K562 (cell line): ENCODE measurements at regions not wholly inside any gene's neighbourhood (a gene's known extent, or its start where the extent isn't known, plus 50 kb on each side); places are given as distances from the start of the nearest gene placed in this dataset.

Source experiments
- ATAC-seq: fragments of 200-7000 bp; cut with Tn5 transposase; 3 replicates; pipeline ENCODE4 v1.9.1; 2020; ENCODE audit warnings: moderate library complexity
- BruUV-seq: library from RNA; stranded (reverse); fragments of 400-500 nt; replicated peaks from 2 replicates; lab custom pipeline; 2021; lab: Mats Ljungman, UMichigan
- CTCF ChIA-PET: fragments of 300-600 bp; formaldehyde crosslinking; extraction: SDS; loops from one replicate; lab custom pipeline; 2021; ENCODE audit warnings: low intra/inter-chr PET ratio; lab: Yijun Ruan, JAX
- POLR2A ChIA-PET: fragments of 300-600, 350-650 bp; sonication (Branson Sonifier 250); formaldehyde crosslinking; extraction: SDS; loops from one replicate; lab custom pipeline; 2021; ENCODE audit warnings: antibody characterized with exemption, inconsistent platforms; lab: Yijun Ruan, JAX
- DNase-seq, 4 experiments: peaks; one replicate each; pipeline versions ENCODE4 v3.0.0 to v3.0.0-alpha.2; 2011 to 2018; ENCODE audit warnings: low spot score in 3 of 4, mixed read lengths in 3 of 4; ENCODE audit errors: extremely low read depth in 1 of 4
- FAIRE-seq: peaks from 2 replicates; lab custom pipeline; 2011; peaks lifted over from hg19 to GRCh38; lab: Jason Lieb, UNC
- H2AFZ ChIP-seq: 2 replicates; pipeline ENCODE4 v1.6.0; 2011; ENCODE audit warnings: low read depth, low read length, control low read depth, inconsistent platforms
- H3K27ac ChIP-seq: fragments of 200-600 bp; 3 replicates; pipeline ENCODE4 v1.8.0; 2011; ENCODE audit warnings: low read depth, mild to moderate bottlenecking, control low read depth, inconsistent platforms, low read length, moderate library complexity, mixed read lengths; ENCODE audit errors: extremely low read depth
- H3K27me3 ChIP-seq, 2 experiments: fragments of 300-600 bp in 1 of 2; 2 replicates in 1 of 2; 3 replicates in 1 of 2; pipeline versions ENCODE4 v1.6.0 to v1.8.0; 2011; ENCODE audit warnings: inconsistent platforms in 2 of 2, low read length in 2 of 2, mild to moderate bottlenecking in 1 of 2, mixed read lengths in 1 of 2, moderate library complexity in 1 of 2; ENCODE audit not compliant: control insufficient read depth in 2 of 2, insufficient read depth in 2 of 2
- H3K36me3 ChIP-seq: fragments of 300-600 bp; 3 replicates; pipeline ENCODE4 v1.8.0; 2011; ENCODE audit warnings: mild to moderate bottlenecking, low read length, inconsistent platforms; ENCODE audit not compliant: control insufficient read depth, insufficient read depth
- H3K4me1 ChIP-seq, 2 experiments: fragments of 200-600 bp in 1 of 2; replicated peaks in 1 of 2; 2 replicates in 1 of 2; 3 replicates in 1 of 2; pipeline versions ENCODE4 v1.5.1 to v1.8.0; 2011; ENCODE audit warnings: inconsistent platforms in 2 of 2, low read length in 2 of 2, mild to moderate bottlenecking in 1 of 2, mixed read lengths in 1 of 2, moderate library complexity in 1 of 2; ENCODE audit not compliant: control insufficient read depth in 2 of 2, insufficient read depth in 2 of 2
- H3K4me2 ChIP-seq: 2 replicates; pipeline ENCODE4 v1.6.1; 2011; ENCODE audit warnings: low read length, control low read depth, inconsistent platforms, mixed read lengths; ENCODE audit not compliant: insufficient read depth
- H3K4me3 ChIP-seq: fragments of 200-600 bp; sonication (generic), shearing (Covaris generic); 2 replicates; pipeline ENCODE4 v1.5.1; 2016; ENCODE audit warnings: control low read depth, inconsistent platforms
- H3K79me2 ChIP-seq: fragments of 200-600 bp; 3 replicates; pipeline ENCODE4 v1.8.0; 2011; ENCODE audit warnings: low read length, inconsistent platforms; ENCODE audit not compliant: control insufficient read depth, insufficient read depth
- H3K9ac ChIP-seq, 2 experiments: 2 replicates each; pipeline versions ENCODE4 v1.6.0 to v1.6.1; 2011; ENCODE audit warnings: low read depth in 2 of 2, low read length in 2 of 2, control low read depth in 1 of 2, inconsistent platforms in 1 of 2, mild to moderate bottlenecking in 1 of 2, mixed read lengths in 1 of 2; ENCODE audit not compliant: insufficient read depth in 1 of 2
- H3K9me1 ChIP-seq: one replicate; pipeline ENCODE4 v1.6.0; 2011; ENCODE audit warnings: inconsistent platforms, mild to moderate bottlenecking, low read length, moderate library complexity; ENCODE audit not compliant: control insufficient read depth, insufficient read depth
- H3K9me3 ChIP-seq: replicated peaks from 2 replicates; pipeline ENCODE4 v1.5.1; 2011; ENCODE audit warnings: low read depth, low read length, inconsistent platforms; ENCODE audit not compliant: control insufficient read depth, insufficient read depth
- H4K20me1 ChIP-seq: replicated peaks from 2 replicates; pipeline ENCODE4 v1.6.1; 2011; ENCODE audit warnings: low read length, inconsistent platforms, mixed read lengths; ENCODE audit not compliant: control insufficient read depth, insufficient read depth
- BCL6 ChIP-seq: fragments of 250-450 bp; sonication (Bioruptor Pico); IDR thresholded peaks from 2 replicates; pipeline ENCODE4 v1.4.0; 2020
- CC2D1A ChIP-seq: fragments of 450-650 bp; IDR thresholded peaks from 2 replicates; pipeline ENCODE4 v1.6.1; 2017; ENCODE audit warnings: mild to moderate bottlenecking
- CHCHD3 ChIP-seq: fragments of 250-450 bp; sonication (Bioruptor Pico); IDR thresholded peaks from 2 replicates; pipeline ENCODE4 v2.1.2; 2022; ENCODE audit warnings: mild to moderate bottlenecking
- HEY1 ChIP-seq: fragments of 250-450 bp; sonication (Bioruptor Pico); IDR thresholded peaks from 2 replicates; pipeline ENCODE4 v1.5.0; 2020; ENCODE audit warnings: mild to moderate bottlenecking, moderate library complexity, borderline replicate concordance
- MCM2 ChIP-seq: fragments of 450-650 bp; IDR thresholded peaks from 2 replicates; pipeline ENCODE4 v1.6.1; 2017; ENCODE audit warnings: low read depth, mild to moderate bottlenecking
- NRF1 ChIP-seq, 2 experiments: fragments of 450-650 bp; IDR thresholded peaks in 1 of 2; conservative IDR thresholded peaks in 1 of 2; 2 replicates each; pipeline ENCODE4 v1.6.1; 2014; ENCODE audit warnings: mild to moderate bottlenecking in 2 of 2
- RFX1 ChIP-seq: fragments of 450-650 bp; IDR thresholded peaks from 2 replicates; pipeline ENCODE4 v1.6.1; 2016; ENCODE audit warnings: mild to moderate bottlenecking, moderate library complexity
- SMAD2 ChIP-seq: fragments of 150-350 bp; IDR thresholded peaks from 2 replicates; pipeline ENCODE4 v1.6.1; 2014; ENCODE audit warnings: low read depth, mild to moderate bottlenecking, low read length
- SMARCE1 ChIP-seq: fragments of 450-650 bp; IDR thresholded peaks from 2 replicates; pipeline ENCODE4 v1.7.1; 2016; ENCODE audit warnings: mild to moderate bottlenecking
- TSC22D4 ChIP-seq: fragments of 450-650 bp; IDR thresholded peaks from 2 replicates; pipeline ENCODE4 v1.6.1; 2016; ENCODE audit warnings: missing genetic modification characterization, missing biosample characterization, control low read depth
- ZC3H11A ChIP-seq: IDR thresholded peaks from 2 replicates; pipeline ENCODE4 v1.6.1; 2012; ENCODE audit warnings: low read depth, low read length, improper control_type of control experiment
- ZFX ChIP-seq: sonication (generic); formaldehyde crosslinking; IDR thresholded peaks from 2 replicates; pipeline ENCODE4 v1.8.0; 2022; ENCODE audit warnings: mild to moderate bottlenecking, missing genetic modification reagents, moderate library complexity
- ZNF124 ChIP-seq: sonication (generic); formaldehyde crosslinking; IDR thresholded peaks from 2 replicates; pipeline ENCODE4 v1.8.1; 2022; ENCODE audit warnings: missing genetic modification reagents
- ZNF347 ChIP-seq: fragments of 450-650 bp; formaldehyde crosslinking; IDR thresholded peaks from 2 replicates; pipeline ENCODE4 v1.4.0; 2020; ENCODE audit warnings: low read depth, mild to moderate bottlenecking, moderate library complexity
- WGBS: fragments of 100-300 bp; shearing (Covaris generic); methylation state at CpG from one replicate; pipeline ENCODE4 v1.1.6; 2016; ENCODE audit warnings: low coverage, mixed read lengths; ENCODE audit not compliant: insufficient coverage; ENCODE audit errors: missing lambda C conversion rate; 5-methylcytosine and 5-hydroxymethylcytosine counted together
- in situ Hi-C: fragments of 300-500 bp; cut with MboI; formaldehyde crosslinking; loops from 4 replicates; pipeline ENCODE4 v1.15.0; 2018; ENCODE audit warnings: inconsistent platforms, mixed read lengths
- intact Hi-C: fragments of 100-400 bp; cut with micrococcal nuclease; formaldehyde crosslinking; loops from 2 replicates; pipeline ENCODE4 v1.14.2; 2022
- TF ChIP-seq, protein P1 (sequence below): sonication (generic); formaldehyde crosslinking; IDR thresholded peaks from 2 replicates; pipeline ENCODE4 v1.8.0; 2022; ENCODE audit warnings: missing genetic modification reagents, mild to moderate bottlenecking, borderline replicate concordance

GRCh38 chr2:9747396-9747795, 95.9 kb upstream of the TAF1B start:
- 0% methylated on average over 4 of the region's 4 CpGs for WGBS
- TF ChIP-seq CHCHD3 (no peak), NRF1 (conservative IDR thresholded peaks at IDR 0.05 in 1 of 2, IDR thresholded peaks at IDR 0.05 in 1 of 2) (no peak), MCM2 (no peak), BCL6 (CRISPR knock-in tag) (no peak)
- Histone ChIP-seq H3K4me2 (no peak overlapping the region), H3K36me3 (no peaks in the 10 kb centered on the region), H3K27ac (no peak overlapping the region), H3K9ac (no peak overlapping the region), H3K4me3 (no peak overlapping the region), H3K27me3 (peaks cover 9 to 36% of the 10 kb centered on the region in 2 experiments; a peak in 4 of 5 replicates), H3K9me1 (no peaks in the 10 kb centered on the region), H4K20me1 (no peaks in the 10 kb centered on the region; the same call in 1 of the 2 replicates), H3K9me3 (no peaks in the 10 kb centered on the region), H2AFZ (no peak overlapping the region), H3K4me1 (peaks cover under 1 to 5% of the 10 kb centered on the region in 2 experiments; a peak in 4 of 5 replicates), H3K79me2 (no peaks in the 10 kb centered on the region)
- DNase-seq = no peak
- in situ Hi-C loops = no loop called here
- intact Hi-C loops = no loop called here
- no peak for ATAC-seq
- CTCF ChIA-PET = no interaction called here
- POLR2A ChIA-PET = interaction anchor here (1.2 to 1.3 kb wide), 2 partner anchors 9 to 14 kb away, joined by 4 read pairs; no protein-coding TSS in a partner anchor
- BruUV-seq = no TSS peak
- FAIRE-seq = no peak

GRCh38 chr2:9748577-9748976, 94.7 kb upstream of the TAF1B start:
- WGBS = 19% methylated on average over 5 of the region's 6 CpGs
- H3K4me3 ChIP-seq = no peak overlapping the region
- intact Hi-C loops (no loop called here), in situ Hi-C loops (no loop called here)
- H2AFZ ChIP-seq = no peak overlapping the region
- no peak for FAIRE-seq
- ChIA-PET CTCF (no interaction called here), POLR2A (interaction anchor here (0.6 to 1.2 kb wide), 2 partner anchors 13 to 15 kb away, joined by 3 to 4 read pairs; no protein-coding TSS in a partner anchor)
- DNase-seq = no peak
- H3K79me2 ChIP-seq = no peaks in the 10 kb centered on the region
- H3K4me2 ChIP-seq = no peak overlapping the region
- no peaks in the 10 kb centered on the region for H3K36me3 ChIP-seq
- H3K9me3 ChIP-seq = no peaks in the 10 kb centered on the region
- H3K27ac ChIP-seq = no peak overlapping the region
- H3K27me3 ChIP-seq = peaks cover 1 to 26% of the 10 kb centered on the region in 2 experiments; a peak in 4 of 5 replicates
- H3K4me1 ChIP-seq = peaks cover 12 to 17% of the 10 kb centered on the region in 2 experiments
- no TSS peak for BruUV-seq
- H3K9ac ChIP-seq = no peak overlapping the region
- H3K9me1 ChIP-seq = no peaks in the 10 kb centered on the region
- no peak for TF ChIP-seq SMAD2
- TF ChIP-seq ZC3H11A = no peak
- no peak for TF ChIP-seq ZNF347 (CRISPR knock-in tag)
- no peak for TF ChIP-seq HEY1 (CRISPR knock-in tag)
- TF ChIP-seq, protein P1, sequence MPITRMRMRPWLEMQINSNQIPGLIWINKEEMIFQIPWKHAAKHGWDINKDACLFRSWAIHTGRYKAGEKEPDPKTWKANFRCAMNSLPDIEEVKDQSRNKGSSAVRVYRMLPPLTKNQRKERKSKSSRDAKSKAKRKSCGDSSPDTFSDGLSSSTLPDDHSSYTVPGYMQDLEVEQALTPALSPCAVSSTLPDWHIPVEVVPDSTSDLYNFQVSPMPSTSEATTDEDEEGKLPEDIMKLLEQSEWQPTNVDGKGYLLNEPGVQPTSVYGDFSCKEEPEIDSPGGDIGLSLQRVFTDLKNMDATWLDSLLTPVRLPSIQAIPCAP = no peak
- no peak for TF ChIP-seq TSC22D4 (tag)
- no peak for TF ChIP-seq SMARCE1
- TF ChIP-seq RFX1 = no peak
- TF ChIP-seq CC2D1A = no peak
- TF ChIP-seq ZNF124 (CRISPR knock-in tag) = no peak
- no peak for TF ChIP-seq ZFX (CRISPR knock-in tag)
- H4K20me1 ChIP-seq = peaks cover 3% of the 10 kb centered on the region; the same call in 1 of the 2 replicates
- ATAC-seq = no peak
